Left kidney (tissue), 1 donor: ENCODE measurements at regions not wholly inside any gene's neighbourhood (a gene's known extent, or its start where the extent isn't known, plus 50 kb on each side); places are given as distances from the start of the nearest gene placed in this dataset.

Experiments
- DNase-seq: peaks from one replicate; pipeline ENCODE4 v3.0.0-alpha.2; 2013

DNA sequence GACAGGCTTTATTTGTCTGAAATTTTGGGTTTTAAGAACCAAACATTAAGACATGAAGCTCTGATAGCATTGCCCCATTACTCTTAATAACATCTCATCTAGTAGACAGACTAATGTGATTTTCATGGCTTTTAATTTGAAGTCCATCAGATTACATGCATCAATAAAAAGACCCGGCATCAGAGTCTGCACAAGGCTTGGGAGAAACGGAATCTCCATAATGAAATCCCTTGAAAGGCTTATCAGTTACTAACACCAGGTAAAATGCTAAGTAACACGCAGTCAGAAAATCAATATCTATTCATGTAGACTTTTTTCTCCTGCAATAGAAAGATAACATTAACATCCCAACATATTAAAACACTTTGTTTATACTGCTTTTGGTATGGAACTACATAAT lies 1485.2 kb upstream of the DDX18 start:
- no peak for DNase-seq

GRCh38 chr2:116340690-116341089 lies 1473.8 kb upstream of the DDX18 start:
- no peak for DNase-seq

- no peak for DNase-seq
Observed at GRCh38 chr2:116366212-116366611, 1448.3 kb upstream of the DDX18 start.

- no peak for DNase-seq
Observed at GRCh38 chr2:116378786-116379185, 1435.7 kb upstream of the DDX18 start.

DNA sequence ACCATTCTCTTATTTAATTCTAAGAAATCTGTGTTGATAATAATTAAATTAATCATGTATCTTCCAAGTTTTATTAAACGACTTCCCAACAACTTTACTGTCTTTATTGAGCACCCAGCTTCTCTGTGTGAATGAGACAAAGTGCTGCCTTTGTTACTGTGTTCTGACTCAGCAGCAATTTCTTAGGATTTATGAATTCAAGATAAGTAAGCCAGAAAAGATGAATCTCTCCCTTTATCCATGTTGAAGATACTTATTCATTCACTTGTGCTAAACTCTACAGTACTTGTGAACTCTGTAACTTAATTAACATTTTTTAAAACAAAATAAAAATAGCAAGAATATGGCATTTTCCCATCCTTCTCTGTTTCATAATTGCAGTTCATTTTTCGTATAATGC lies 1403.3 kb upstream of the DDX18 start:
- DNase-seq = no peak

DNA sequence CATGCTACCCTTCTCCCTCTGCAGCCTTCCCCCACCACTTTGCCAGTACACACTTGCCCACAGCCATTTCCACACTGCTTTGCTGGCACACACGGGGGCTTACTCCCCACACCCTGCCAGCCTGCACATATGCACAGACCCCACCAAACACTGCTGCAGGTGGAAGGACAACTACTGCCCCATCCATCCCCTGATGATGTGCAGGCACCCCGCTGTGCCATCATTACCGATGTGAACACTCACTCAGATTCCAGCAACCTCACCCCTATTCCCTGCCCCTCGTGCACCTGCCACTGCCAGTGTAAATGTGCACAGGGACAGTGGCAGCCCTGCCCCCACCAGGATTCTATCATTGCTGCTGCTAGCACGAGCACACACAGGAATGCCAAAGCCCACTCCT lies 1400.8 kb upstream of the DDX18 start:
- DNase-seq = no peak

DNA sequence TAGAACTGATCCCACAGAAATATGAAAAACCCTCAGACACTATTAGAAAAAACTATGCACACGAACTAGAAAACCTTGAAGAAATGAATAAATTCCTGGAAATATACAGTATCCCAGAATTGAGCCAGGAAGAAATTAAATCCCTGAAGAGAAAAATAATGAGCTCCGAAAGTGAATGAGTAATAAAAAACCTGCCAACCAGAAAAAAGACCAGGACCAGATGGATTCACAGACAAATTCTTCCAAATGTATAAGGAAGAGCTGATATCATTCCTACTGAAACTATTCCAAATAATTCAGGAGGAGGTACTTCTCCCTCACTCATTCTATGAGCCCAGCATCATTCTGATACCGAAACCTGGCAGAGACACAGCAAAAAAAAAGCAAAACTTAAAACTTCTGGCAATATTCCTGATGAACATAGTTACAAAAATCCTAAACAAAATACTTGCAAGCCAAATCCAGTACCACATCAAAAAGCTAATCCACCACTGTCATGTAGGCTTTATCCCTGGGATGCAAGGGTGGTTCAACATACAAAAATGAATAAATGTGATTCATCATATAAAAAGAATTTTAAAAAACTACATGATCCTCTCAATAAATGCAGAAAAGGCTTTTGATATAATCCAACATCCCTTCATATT lies 1397.6 kb upstream of the DDX18 start:
- no peak for DNase-seq

GRCh38 chr2:116435648-116436047 lies 1378.8 kb upstream of the DDX18 start:
- DNase-seq = no peak

GRCh38 chr2:116440104-116440653 lies 1374.3 kb upstream of the DDX18 start:
- DNase-seq = no peak

- DNase-seq = no peak
Observed at GRCh38 chr2:116442418-116442817, 1372.1 kb upstream of the DDX18 start.

DNA sequence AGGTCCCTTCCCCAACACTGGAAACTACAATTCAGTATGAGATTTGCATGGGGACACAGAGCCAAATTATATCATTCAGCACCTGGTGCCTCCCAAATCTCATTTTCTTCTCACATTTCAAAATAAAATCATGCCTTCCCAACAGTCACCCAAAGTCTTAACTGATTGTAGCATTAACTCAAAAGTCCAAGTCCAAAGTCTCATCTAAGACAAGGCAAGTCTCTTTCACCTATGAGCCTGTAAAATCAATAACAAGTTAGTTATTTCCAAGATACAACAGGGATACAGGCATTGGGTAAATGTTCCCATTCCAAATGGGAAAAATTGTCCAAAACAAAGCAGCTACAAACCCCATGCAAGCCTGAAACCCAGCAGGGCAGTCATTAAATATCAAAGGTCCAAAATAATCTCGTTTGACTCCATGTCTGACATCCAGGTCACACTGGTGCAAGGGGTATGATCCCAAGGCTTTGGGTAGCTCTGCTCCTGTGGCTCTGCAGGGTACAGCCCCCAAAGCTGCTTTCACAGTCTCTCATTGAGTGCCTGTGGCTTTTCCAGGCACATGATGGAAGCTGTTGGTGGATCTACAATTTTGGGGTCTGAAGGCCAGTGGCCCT lies 1370.1 kb upstream of the DDX18 start:
- DNase-seq = no peak

GRCh38 chr2:116450990-116451389 lies 1363.5 kb upstream of the DDX18 start:
- DNase-seq = no peak

GRCh38 chr2:116452651-116453050 lies 1361.8 kb upstream of the DDX18 start:
- DNase-seq = no peak

- DNase-seq = no peak
Observed at GRCh38 chr2:116456429-116456828, 1358.1 kb upstream of the DDX18 start.

DNA sequence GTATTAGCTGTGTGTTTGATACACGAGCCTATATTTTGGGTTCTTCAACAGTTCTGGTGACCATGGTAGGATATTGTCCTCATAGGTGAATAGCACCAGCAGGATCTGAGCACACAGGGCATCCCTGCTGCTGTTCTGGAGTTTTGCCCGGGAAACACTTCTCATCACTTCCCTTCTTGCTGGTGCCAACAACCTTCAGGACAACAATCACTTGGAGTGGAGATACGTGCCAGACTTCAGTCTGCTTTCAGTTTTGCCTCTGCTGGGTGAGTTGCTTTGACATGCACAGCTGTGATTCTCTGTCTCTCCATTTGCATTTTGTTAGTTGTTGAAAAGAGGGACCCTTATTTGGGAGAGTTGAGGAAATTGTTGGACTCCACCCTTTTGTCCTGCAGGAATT lies 1347.2 kb upstream of the DDX18 start:
- DNase-seq = no peak

DNA sequence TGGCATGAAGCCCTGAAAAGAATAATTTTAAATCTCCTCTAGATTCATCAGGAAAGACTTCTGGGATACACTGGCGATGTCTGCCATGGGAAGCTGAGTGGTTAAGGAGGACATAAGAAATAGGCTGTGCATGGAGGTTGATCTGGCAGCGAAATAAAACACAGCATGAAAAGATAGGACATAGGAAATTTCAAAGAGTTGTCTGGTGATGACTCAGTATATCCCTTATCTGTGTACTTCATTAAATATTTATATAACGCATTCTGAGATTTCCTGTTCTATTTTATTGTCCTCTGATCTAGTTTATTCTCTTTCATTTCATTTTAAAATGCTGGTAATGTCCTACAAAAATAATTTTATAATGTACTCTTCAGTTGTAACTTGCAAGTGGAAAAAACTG lies 1337.3 kb upstream of the DDX18 start:
- DNase-seq = no peak

DNA sequence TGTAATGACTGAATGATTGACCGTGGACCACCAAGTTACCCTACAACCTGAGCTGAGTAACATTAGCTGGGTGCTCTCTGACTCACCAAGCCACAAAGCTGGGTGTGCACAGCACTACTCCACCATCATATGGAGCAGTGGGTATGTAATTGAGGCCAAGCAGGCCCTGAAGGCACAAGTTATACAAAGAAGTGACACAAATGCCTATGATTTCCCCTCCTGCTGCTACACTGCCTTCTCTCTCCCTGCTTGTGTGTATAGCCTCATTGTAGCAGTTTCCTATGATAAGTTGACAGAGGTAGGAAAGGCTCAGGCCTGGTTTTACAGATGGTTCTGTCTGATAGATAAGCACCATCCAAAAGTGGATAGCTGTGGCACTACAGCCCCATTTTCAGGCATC lies 1327.2 kb upstream of the DDX18 start:
- no peak for DNase-seq

- DNase-seq = no peak
Observed at GRCh38 chr2:116489292-116489691, 1325.2 kb upstream of the DDX18 start.

DNA sequence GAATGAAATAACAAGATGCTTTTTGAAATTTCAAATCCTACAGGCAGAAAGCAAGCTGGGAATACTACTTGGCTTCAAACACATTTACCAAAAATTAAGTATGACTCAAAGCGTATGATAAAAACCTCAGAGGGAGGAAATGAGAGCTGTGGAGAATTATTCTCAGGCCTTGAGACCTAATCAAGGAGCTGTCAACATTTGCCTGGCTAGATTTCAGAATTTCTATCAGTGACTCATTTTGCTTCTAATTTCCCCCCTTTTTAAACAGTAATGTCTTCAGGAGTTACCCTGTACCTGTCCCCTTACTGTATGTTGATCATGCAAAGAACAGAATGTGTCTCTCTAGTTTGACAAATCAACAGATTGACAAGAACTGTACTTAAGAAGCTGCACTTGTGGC lies 1324.5 kb upstream of the DDX18 start:
- DNase-seq = no peak

GRCh38 chr2:116490511-116491145 lies 1323.9 kb upstream of the DDX18 start:
- no peak for DNase-seq

- no peak for DNase-seq
Observed at GRCh38 chr2:116491292-116491691, 1323.2 kb upstream of the DDX18 start.

GRCh38 chr2:116499389-116499788 lies 1315.1 kb upstream of the DDX18 start:
- DNase-seq = no peak

GRCh38 chr2:116510117-116510671 lies 1304.3 kb upstream of the DDX18 start:
- DNase-seq = peak; percentile 3
